ENCODE measurements at regions not wholly inside any gene's neighbourhood (a gene's known extent, or its start where the extent isn't known, plus 50 kb on each side); places are given as distances from the start of the nearest gene placed in this dataset.

GRCh38 chr5:68115584-68115983 is 100.0 kb upstream of the PIK3R1 start:
- TF ChIP-seq CTCF (IDR thresholded peaks at IDR 0.05) (no peak), EP300 (IDR thresholded peaks at IDR 0.05) (no peak)

Data from stomach (tissue), 4 donors.